Activated CD8-positive, alpha-beta memory T cell treated with anti-CD3 and anti-CD28 coated beads, Interleukin-2, amount 50 U/mL, for 4 hours (primary cell): ENCODE measurements at regions not wholly inside any gene's neighbourhood (a gene's known extent, or its start where the extent isn't known, plus 50 kb on each side); places are given as distances from the start of the nearest gene placed in this dataset.
A peak's percentile ranks its signal among the peaks of the same experiment; 100 is the strongest.
"Not testable (repeated sequence)": the region's sequence is repeated elsewhere in the genome, so short reads cannot be mapped to it uniquely, and the experiment has no call there.

Source experiments
- DNase-seq: peaks from one replicate; pipeline ENCODE4 v3.0.0-alpha.2; 2020

DNA sequence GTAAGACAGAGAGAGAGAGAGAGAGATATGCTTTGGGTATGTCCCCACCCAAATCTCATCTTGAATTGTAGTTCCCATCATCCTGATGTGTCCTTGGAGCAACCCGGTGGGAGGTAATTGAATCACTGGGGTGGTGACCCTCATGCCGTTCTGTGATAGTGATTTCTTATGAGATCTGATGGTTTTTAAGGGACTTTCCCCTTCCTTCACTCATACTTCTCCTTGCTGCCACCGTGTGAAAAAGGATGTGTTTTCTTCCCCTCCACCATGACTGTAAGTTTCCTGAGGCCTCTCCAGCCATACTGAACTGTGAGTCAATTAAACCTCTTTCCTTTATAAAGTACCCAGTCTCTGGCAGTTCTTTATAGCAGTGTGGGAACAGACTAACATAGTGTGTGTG, 60.3 kb downstream of the EOMES start:
- DNase-seq = no peak

DNA sequence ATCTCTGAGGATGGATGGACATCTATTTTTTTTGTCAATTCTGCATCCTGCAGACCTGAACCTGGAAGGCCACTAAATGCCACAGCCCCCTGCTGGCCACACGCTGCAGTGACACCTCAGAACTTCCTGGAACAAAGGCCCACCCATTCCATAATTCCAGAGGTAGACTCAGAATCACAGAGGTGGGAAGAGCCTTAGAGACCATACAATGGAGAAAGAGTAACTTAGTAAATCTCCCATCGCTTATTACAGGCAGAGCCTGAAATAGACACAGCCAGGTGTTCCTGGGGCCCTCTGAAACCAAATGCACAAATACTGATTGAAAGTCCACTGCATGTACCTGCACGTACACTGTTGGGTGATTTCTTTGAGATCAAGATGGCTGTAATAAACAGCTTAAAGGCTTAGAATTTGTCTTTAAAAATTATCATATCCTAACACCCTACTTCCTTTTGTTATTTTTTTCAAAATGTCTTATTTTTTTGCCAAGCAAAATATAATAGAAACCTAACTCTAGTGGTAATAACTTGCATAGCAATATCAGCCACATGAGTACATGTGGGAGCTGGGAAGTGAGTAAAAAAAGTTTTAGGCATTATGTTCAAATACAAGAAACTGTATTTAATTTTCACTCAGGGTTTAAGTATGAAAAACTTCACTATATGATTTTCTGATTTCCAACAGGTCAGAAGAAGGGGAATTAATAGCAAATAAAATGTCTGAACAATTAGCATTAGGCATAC, 62.7 kb downstream of the EOMES start:
- peak; percentile 50 for DNase-seq

DNA sequence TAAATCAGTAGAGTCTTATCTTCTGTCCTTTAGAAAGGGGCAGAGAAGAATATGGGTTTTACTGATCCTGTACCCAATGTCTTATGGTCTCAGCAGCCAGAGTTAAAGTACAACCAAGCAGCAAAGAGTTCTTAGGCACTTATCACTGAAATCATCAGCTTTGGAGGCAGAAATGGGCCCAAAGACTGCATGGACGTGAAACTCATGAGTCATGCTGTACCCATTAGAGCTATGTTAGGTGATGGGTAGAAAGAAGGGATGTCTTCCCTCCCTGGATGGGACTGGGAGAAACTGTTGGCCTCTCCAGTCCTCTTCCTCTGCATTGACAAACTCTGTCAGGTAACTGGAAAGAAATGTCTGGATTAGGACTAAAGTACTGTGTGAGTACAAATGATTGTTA, 63.4 kb downstream of the EOMES start:
- no peak for DNase-seq

DNA sequence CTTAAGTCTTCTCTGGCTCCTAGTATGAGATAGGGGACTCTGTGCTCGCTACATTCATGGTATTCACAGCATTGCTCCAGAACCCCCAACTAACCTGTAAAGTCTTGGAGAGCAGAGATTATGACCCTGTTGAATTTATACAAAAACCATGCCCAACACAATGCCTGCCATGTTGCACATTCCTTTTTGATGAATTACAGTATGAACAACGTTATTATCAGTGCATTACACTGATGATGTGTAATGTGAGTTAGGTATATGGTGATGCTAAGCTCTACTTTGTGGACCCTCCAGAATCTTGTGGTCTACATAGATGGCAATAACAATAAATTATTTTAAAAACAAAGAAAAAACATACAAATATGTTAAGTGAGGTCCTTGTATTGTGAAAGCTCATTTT, 64.3 kb downstream of the EOMES start:
- no peak for DNase-seq

DNA sequence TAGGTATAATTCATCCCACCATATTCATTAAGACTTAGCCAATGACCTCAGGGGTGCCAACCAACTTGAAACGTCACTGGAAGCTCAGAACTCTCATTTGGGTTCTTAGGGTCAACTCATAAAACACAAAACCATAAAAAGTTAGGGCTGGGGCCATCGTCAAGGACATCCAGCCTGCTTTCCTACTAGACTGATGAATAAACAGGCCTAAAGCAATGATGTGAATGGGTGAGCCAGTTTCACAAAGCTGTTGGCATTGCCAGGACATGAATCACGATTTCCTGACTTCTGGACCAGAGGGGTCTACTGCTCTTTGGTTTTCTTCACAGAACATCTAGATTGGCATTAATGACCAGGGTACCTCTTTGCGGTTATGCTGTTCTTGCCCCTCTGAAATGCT, 64.7 kb downstream of the EOMES start:
- DNase-seq = no peak

DNA sequence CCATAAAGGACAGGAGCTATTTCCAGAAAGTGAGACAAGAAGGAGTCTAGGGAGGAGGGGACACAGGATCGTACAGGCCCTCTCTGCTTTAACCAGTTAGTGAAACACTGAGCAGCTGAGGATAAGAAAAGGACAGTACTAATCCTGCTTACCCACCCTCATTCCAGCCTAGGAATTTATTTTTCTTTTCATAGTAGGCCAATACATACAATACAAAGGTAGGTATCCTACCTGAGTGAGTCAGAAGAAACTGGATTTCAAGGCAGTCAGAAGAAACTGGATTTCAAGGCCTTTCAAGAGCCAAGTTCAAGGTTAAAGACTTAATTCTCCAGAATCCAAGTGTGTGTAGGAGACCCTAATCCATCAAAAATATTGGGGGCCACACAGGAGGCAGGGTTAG, 65.3 kb downstream of the EOMES start:
- DNase-seq = no peak

DNA sequence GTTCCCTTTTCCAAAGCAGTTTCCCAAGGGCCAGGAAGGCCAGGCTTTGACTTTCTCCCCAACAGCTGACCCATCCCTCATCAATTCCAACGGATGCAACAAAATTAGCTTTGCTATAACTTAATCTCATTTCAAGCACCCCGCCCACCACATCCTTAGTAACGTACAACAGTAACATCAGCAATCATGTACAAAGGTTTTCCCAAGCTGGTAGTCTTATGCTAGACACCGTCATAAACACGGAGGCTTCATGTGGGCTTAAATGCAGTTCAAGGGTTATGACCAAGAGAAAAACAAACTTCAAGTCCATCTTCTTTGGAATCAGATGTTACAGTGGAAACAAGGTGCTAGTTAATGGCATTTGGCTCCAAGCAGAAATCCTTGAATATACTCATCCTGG, 66.6 kb downstream of the EOMES start:
- no peak for DNase-seq

DNA sequence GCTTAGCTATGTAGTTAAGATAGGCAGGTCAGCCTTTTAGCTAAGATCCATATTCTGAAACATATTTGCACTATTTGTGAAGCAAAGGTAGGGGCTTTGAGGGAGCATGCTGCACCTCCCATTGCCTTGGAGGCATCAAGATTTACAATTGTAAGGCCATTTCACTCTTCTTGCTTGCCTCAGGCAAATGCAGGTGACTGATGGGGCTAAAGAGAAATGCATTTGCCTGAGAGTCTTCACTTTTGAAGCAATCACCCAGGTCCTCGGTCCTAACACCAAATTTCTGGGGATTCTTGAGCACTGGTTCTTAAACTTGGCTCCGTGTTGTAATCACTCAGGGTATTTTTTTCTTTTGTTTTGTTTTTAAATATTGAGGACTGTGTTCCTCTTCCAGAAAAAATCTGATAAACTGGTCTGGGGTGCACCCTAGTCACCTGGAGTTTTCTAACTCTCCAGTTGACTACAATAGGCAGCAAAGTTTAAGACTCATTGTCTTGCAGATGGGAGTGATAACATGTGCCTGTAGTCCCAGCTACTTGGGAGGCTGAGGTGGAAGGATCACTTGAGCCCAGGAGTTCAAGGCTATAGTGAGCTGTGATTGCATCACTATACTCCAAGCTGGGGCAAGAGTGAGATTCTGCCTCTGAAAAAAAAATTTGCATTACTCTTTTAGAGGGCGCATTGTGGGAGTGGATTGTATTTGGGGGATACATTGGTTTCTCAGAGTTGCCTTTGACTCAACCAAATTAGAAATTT, 68.1 kb downstream of the EOMES start:
- no peak for DNase-seq

DNA sequence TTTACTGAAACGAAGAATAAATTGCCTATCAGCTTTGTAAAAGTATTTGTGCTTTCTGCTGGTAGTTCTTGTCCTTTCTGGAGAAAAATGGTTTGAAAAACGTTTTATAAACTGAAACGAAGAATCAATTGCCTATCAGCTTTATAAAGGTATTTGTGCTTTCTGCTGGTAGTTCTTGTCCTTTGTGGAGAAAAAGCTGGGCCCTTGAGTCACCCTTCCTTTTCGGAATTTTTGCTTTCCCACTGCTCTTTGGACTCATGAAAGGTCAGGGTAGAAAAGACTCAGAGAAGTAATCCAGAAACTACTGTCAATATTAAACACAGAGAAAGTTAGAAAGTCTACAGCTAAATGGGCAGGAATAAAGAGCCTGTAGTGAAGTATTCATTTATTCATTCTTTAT, 72.8 kb downstream of the EOMES start:
- DNase-seq = no peak

DNA sequence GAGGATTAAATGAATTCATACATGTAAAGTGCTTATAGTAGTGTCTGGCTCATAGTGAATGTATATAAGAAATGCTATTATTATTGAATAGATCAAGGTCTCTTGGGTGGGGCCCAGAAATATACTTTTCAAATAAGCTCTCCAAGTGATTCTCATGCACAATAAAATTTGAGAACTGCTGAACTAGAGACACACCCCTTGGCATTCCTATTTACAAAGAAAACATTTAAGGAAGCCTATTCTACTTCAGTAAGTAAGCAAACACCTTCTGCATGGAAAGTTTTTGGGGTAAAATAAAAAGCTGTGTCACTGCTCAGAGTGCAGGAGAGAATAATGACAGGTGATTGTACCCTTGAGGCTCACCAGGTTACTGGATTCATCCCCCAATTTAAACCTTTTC, 75.2 kb downstream of the EOMES start:
- DNase-seq = no peak

DNA sequence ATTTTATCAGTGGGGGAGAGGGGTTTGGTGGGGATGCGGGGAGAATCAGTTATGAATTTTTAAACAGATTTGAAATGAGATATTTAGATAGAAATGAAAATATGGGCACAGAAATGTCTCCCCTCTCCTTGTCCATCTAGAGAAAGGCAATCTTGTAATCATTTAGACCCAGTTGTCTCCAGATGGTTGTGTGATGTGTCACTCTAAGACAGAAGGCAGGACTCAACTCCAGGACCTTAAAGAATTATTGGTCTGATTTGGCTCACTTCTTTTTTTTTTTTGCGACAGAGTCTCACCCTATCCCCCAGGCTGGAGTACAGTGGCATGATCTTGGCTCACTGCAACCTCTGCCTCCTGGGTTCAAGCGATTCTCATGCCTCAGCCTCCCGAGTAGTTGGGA, 77.2 kb downstream of the EOMES start:
- no peak for DNase-seq

DNA sequence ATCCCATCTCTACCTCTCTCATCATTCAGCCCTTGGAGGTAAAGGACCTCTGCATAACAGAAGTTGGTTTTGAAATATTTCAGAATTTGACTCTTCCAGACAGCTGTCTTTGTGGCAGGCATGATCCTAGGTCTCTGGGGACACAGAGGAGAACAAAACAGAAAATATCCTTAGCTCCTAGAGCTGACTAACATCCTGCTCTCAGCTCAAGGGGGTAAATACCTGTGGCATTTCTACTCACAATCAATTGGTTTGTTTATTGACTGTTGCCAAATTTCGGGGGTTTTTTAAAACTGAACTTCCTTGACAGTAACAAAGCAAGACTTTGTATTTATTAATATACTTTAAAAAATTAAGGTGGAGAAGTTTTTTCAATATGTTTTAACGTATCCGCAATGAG, 78.8 kb downstream of the EOMES start:
- DNase-seq = no peak

DNA sequence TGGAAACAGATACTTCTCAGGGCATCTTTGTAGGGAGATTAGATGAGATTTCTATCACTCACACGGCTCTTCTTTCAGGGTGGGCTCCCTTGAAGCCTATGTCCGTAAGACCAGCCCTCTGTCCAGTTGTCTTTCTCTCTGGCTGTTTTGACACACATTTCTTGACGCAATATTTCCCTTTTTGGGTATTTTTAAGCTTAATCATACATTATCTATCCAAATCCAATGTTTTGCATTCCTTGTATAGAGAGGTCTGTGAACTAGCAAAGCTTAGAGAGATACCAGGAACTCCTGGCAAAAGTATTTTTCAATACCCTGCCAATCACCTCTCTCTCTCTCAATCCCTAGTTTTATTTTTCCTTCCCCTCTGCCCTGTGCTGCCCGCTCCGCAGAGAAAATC, 79.3 kb downstream of the EOMES start:
- DNase-seq = no peak

DNA sequence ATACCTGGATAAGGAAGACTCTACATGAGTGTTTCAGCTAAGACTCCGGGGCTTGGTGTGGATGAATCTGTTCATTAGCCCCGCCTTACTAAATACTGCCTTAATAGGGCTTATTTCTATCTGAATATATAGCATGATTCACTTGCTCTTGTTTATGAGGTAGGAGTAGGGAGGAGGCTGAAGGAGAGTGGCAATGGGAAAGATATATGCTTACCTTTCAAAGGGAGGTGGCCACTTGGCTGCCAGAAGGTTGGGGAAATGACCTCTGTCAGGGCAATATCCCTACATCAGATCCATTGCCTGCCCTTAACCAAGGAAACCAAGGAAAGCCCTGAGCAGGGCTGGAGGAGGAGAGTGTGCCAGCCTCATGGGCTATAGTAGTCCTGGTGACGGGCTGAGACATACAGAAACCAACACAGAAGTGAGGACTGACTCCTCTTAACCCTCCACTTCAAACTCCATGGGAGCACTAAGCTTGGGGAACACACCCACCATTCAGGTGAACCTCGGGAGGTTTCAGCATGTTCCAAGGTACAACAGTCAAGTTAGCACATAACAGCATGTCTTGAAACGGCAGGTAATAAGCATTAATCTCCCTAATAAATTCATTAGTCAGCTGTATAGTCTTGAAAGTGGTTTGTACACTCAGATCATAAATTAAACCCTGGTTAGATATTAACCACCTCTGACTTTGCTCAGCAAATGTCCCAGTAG, 80.1 kb downstream of the EOMES start:
- DNase-seq = no peak

DNA sequence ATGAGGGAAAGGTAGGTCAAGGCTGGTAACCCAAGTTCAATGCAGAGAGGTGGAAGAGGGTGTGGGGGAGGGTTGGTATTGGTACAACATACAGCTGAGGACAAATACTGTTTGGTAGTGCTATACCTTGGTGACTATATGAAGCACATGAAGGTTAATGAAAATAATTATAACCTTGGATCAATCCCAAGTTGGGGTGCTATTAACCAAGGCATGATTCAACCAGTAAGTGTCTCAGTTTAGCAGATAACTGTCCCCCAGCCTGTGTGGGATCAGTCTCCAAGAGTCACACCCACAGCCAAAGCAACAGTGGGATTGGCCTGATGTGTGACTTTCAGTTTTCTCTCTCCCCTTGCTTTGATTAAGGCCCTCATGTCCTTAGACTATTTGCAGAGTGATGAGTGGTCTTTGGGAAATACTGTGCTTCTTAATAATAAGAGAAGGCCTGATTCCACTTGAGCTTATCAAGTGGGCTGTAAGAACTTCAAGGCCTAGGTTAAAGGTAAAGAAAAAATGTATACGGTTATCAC, 80.8 kb downstream of the EOMES start:
- no peak for DNase-seq

DNA sequence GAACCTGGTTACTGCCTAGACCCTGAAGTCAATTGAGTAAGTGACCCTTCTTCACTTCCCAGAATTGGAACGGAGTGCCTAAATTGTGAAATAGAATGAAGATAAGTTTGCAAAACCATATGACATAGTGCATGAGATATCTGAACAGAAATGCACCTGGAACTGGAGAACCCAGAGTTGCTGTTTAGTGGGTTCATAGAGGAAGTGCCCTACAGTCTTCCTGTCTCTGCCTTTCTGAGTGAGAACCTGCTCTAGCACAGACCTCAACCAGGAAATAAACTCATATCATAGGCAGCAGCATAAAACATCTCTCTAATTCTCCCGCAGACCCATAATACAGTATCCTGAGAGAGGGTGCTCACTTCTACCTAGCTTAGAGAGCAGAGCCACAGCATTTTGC, 82.9 kb downstream of the EOMES start:
- no peak for DNase-seq

DNA sequence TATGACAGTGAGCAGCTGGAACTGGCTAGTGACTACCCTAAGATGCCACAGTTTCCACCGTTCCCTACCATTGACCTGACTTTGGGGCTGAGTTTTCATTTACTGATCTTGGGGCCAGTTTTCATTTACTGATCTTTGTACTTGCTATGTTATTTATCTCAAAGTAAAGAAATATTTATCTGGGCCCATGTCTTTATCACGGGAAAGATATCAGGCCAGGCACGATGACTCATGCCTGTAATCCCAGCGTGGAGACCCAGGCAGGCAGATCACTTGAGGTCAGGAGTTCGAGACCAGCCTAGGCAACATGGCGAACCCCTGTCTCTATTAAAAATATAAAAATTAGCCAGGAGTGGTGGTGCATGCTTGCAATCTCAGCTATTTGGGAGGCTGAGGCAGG, 83.5 kb downstream of the EOMES start:
- DNase-seq = no peak

DNA sequence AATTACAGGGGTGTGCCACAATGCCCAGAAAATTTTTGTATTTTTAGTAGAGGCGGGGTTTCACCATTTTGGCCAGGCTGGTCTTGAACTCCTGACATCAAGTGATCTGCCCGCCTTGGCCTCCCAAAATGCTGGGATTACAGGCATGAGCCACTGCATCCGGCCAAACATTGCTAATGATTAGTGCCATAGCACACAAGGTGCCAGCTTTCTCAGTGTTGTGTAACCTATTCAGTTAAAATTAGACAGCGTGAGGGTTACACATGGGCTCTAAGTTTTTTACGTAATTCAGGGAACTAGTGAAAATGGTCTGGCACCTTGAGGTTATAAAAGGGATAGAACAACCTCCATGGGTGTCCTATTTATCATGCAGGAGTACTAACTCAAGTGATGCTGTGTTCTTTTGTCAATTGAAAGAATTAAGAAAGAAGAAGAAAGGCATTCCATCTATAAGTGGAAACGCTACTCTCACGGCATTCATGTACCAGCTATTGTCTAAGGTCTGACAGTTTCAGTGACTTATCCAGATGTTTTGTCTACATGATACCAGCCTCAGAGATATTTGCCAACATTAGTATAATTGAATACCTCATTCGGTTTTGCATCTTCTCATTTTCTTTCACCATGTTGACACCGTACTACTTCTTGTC, 84.7 kb downstream of the EOMES start:
- DNase-seq = no peak

DNA sequence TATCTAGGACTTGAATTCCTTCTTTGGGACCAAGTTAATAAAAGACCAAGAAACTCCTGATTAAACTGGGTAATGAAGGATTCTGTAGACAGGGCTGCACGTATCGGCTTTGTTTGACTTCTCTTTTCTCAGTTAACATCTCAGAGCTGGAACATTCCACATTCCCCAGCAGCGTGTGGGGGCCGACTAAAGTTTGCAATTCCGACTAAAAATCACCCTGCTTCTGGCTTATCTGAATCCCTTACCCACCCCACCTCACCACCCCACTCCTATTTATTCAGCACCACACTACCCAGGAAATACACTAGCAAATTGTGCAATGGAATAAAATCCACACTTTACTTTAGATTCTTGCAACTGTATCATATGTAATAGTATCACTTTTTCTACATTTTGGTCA, 87.1 kb downstream of the EOMES start:
- DNase-seq = not testable (repeated sequence)

DNA sequence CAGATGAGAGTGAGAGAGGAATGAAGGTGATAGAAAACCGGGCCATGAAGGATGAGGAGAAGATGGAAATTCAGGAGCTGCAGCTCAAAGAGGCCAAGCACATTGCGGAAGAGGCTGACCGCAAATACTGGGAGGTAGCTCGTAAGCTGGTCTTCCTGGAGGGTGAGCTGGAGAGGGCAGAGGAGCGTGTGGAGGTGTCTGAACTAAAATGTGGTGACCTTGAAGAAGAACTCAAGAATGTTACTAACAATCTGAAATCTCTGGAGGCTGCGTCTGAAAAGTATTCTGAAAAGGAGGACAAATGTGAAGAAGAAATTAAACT, 88.9 kb downstream of the EOMES start:
- DNase-seq = no peak

DNA sequence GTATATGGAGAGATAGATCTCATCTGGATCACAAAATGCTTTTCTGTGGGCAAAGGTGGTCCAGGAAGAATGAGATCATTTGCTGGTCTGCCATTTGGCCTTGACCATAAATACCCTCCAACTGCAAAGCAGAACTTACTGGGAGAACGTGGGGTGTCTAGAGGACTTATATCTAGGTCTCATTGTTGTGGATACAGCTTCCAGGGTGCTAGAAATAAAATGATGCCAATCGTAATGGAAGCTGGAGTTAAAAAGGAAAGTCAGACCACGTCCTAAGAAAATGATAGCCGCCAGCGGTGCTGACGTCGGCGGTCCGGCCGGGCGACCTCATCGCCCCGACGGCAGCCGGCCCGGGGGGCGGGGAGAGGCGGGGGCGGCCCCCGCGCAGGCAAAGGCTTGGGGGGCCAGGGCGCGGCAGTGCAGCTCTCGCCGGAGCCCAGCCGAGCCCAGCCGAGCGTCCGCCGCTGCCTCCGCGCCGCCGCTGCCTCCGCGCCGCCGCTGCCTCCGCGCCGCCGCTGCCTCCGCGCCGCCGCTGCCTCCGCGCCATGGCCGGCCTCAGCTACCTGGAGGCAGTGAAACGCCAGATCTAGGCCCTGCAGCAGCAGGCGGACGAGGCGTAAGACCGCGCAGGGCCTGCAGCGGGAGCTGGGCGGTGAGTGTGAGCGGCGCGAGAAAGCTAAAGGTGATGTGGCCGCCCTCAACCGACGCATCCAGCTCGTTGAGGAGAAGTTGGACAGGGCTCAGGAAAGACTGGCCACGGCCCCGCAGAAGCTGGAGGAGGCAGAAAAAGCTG, 89.5 kb downstream of the EOMES start:
- DNase-seq = peak; percentile 46

DNA sequence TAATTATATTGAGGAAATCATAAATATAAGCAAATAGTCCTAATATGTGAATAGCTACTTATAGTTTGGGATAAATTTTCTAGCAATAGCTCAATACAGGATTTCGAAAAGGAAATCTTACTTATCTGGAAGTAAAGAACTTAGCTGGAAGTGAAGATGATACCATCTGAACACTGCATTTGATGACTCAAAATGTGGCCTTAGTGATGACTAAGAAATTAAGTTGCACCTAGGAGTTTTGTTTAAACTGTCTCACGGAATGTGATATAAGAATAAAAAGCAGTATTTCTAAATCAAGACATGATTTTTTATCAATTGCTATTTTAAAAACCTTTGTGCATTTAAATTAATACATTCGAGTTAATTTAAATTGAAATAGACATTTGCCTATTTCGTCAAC, 91.2 kb downstream of the EOMES start:
- DNase-seq = no peak

DNA sequence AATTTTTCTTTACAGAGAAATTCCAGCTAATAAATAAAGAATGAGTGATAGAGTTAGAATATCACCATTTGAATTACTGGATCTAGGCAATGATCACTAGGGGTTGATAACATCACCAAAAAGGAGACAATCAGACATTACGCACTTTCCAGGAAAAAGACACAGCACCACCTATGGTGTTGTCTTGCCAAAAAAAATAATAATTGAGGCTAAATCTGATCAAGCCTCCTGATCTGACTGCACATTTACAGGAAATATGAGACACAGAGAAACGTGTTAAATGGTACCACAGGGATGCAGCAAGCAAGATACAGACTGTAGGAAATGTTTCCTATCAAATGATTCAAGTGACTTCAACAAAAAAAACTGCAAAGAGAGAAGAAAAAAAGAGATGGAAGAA, 92.8 kb downstream of the EOMES start:
- no peak for DNase-seq
